A673 (cell line): ENCODE measurements at regions not wholly inside any gene's neighbourhood (a gene's known extent, or its start where the extent isn't known, plus 50 kb on each side); places are given as distances from the start of the nearest gene placed in this dataset.

ENCODE experiments used
- BruUV-seq: library from RNA; stranded (reverse); fragments of 400-500 nt; replicated peaks from 2 replicates; lab custom pipeline; 2021; lab: Mats Ljungman, UMichigan
- CTCF ChIA-PET: fragments of 300-600 bp; sonication (Branson Sonifier 250); formaldehyde crosslinking; loops from one replicate; lab custom pipeline; 2022; ENCODE audit warnings: antibody characterized with exemption; lab: Charles Lee
- POLR2A ChIA-PET: fragments of 300-600 bp; sonication (Branson Sonifier 250); formaldehyde crosslinking; loops from one replicate; lab custom pipeline; 2022; ENCODE audit warnings: antibody characterized with exemption; ENCODE audit not compliant: low non-redundant PET; lab: Charles Lee
- DNase-seq: peaks from one replicate; pipeline ENCODE4 v3.0.0-alpha.2; 2015; ENCODE audit warnings: low spot score
- H3K27ac ChIP-seq: fragments of 200-600 bp; sonication (generic); 2 replicates; pipeline ENCODE4 v1.5.1; 2016; ENCODE audit warnings: mixed run types, low read depth, mild to moderate bottlenecking, mixed read lengths, antibody characterized with exemption, low read length; ENCODE audit not compliant: poor library complexity, severe bottlenecking
- H3K27me3 ChIP-seq: fragments of 200-600 bp; sonication (generic); replicated peaks from 2 replicates; pipeline ENCODE4 v1.6.1; 2017; ENCODE audit warnings: mixed run types, low read depth, mild to moderate bottlenecking, mixed read lengths, antibody characterized with exemption, low read length; ENCODE audit not compliant: insufficient read depth, poor library complexity
- H3K36me3 ChIP-seq: fragments of 200-600 bp; sonication (generic); 2 replicates; pipeline ENCODE4 v1.6.1; 2016; ENCODE audit warnings: mixed run types, mild to moderate bottlenecking, mixed read lengths, antibody characterized with exemption, low read length; ENCODE audit not compliant: insufficient read depth, poor library complexity, severe bottlenecking
- H3K4me1 ChIP-seq: fragments of 200-600 bp; sonication (generic); 2 replicates; pipeline ENCODE4 v1.6.1; 2017; ENCODE audit warnings: mixed run types, mild to moderate bottlenecking, mixed read lengths, antibody characterized with exemption, low read length; ENCODE audit not compliant: insufficient read depth, poor library complexity, severe bottlenecking
- H3K4me3 ChIP-seq: fragments of 200-600 bp; sonication (generic); 2 replicates; pipeline ENCODE4 v1.5.1; 2016; ENCODE audit warnings: low read depth, mixed run types, mild to moderate bottlenecking, mixed read lengths, low read length; ENCODE audit not compliant: poor library complexity, severe bottlenecking
- H3K9me3 ChIP-seq: fragments of 200-600 bp; sonication (generic); 2 replicates; pipeline ENCODE4 v1.6.1; 2016; ENCODE audit warnings: mixed run types, low read depth, mild to moderate bottlenecking, mixed read lengths, antibody characterized with exemption, low read length; ENCODE audit not compliant: poor library complexity, severe bottlenecking
- EZH2 ChIP-seq: fragments of 200-600 bp; sonication (generic); IDR thresholded peaks from 2 replicates; pipeline ENCODE4 v1.6.1; 2017; ENCODE audit warnings: borderline replicate concordance, low read depth, mild to moderate bottlenecking, mixed read lengths, antibody characterized with exemption, low read length; ENCODE audit not compliant: poor library complexity, severe bottlenecking
- intact Hi-C: fragments of 100-400 bp; cut with micrococcal nuclease; formaldehyde crosslinking; loops from one replicate; pipeline ENCODE4 v1.10.0; 2022; ENCODE audit not compliant: unreplicated experiment
- TF ChIP-seq, protein P1 (sequence below): fragments of 300-800, 200-600 bp; sonication (generic); conservative IDR thresholded peaks from 2 replicates; pipeline ENCODE4 v1.5.1; 2017; ENCODE audit warnings: low read depth, mild to moderate bottlenecking, antibody characterized with exemption, low read length, moderate library complexity, mixed read lengths

DNA sequence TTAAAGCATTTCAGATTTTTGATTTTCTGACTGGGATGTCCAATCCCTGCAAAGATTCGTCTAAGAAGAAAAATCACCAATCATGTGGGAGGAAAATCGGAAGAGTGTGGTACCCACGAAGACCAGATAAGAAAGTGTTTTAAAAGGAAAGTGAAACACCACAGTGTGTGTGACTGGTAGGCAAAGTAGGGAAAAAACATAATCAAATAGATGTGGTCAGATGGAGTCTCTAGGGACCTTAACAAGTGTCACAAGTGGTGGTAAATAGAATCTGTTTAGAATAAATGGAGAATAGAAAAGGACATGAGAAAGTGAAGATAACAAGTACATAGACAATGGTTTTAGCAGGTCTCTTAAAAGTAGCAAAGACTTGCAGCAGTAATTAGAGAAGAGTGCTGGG is 154.6 kb downstream of the SLC30A10 start:
- ChIA-PET POLR2A (no interaction called here), CTCF (no interaction called here)
- no peaks in the 10 kb centered on the region for H3K4me1 ChIP-seq
- no TSS peak for BruUV-seq
- no peaks in the 10 kb centered on the region for H3K27me3 ChIP-seq
- DNase-seq: no peak
- no peaks in the 10 kb centered on the region for H3K36me3 ChIP-seq
- intact Hi-C loops: no loop called here
- no peak overlapping the region for H3K4me3 ChIP-seq
- no peaks in the 10 kb centered on the region for H3K9me3 ChIP-seq
- TF ChIP-seq, protein P1, sequence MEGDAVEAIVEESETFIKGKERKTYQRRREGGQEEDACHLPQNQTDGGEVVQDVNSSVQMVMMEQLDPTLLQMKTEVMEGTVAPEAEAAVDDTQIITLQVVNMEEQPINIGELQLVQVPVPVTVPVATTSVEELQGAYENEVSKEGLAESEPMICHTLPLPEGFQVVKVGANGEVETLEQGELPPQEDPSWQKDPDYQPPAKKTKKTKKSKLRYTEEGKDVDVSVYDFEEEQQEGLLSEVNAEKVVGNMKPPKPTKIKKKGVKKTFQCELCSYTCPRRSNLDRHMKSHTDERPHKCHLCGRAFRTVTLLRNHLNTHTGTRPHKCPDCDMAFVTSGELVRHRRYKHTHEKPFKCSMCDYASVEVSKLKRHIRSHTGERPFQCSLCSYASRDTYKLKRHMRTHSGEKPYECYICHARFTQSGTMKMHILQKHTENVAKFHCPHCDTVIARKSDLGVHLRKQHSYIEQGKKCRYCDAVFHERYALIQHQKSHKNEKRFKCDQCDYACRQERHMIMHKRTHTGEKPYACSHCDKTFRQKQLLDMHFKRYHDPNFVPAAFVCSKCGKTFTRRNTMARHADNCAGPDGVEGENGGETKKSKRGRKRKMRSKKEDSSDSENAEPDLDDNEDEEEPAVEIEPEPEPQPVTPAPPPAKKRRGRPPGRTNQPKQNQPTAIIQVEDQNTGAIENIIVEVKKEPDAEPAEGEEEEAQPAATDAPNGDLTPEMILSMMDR: no peak
- TF ChIP-seq EZH2: no peak
- H3K27ac ChIP-seq: no peak overlapping the region

DNA sequence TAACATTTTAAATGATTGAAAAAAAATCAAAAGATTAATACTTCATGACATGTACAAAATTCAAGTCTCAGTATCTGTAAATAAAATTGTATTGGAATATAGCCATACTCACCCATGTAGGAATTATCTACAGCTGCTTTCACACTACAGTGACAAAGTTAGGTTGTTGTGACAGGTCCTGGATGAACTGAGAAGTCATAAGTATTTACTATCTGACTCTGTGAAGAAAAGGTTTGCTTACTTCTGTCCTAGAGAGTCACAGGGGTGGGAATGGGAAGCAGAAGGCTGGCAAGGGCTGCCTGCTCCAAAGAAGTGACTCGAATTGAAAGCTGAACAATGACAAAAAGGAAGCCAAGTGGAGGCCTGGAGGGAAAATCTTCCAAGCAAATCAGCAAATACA is 155.2 kb downstream of the SLC30A10 start:
- DNase-seq: no peak
- CTCF ChIA-PET: no interaction called here
- H3K27ac ChIP-seq: no peak overlapping the region
- POLR2A ChIA-PET: no interaction called here
- TF ChIP-seq, protein P1: no peak
- no peak for TF ChIP-seq EZH2
- no peaks in the 10 kb centered on the region for H3K9me3 ChIP-seq
- no peaks in the 10 kb centered on the region for H3K36me3 ChIP-seq
- BruUV-seq: no TSS peak
- intact Hi-C loops: no loop called here
- H3K27me3 ChIP-seq: no peaks in the 10 kb centered on the region
- no peaks in the 10 kb centered on the region for H3K4me1 ChIP-seq
- no peak overlapping the region for H3K4me3 ChIP-seq

DNA sequence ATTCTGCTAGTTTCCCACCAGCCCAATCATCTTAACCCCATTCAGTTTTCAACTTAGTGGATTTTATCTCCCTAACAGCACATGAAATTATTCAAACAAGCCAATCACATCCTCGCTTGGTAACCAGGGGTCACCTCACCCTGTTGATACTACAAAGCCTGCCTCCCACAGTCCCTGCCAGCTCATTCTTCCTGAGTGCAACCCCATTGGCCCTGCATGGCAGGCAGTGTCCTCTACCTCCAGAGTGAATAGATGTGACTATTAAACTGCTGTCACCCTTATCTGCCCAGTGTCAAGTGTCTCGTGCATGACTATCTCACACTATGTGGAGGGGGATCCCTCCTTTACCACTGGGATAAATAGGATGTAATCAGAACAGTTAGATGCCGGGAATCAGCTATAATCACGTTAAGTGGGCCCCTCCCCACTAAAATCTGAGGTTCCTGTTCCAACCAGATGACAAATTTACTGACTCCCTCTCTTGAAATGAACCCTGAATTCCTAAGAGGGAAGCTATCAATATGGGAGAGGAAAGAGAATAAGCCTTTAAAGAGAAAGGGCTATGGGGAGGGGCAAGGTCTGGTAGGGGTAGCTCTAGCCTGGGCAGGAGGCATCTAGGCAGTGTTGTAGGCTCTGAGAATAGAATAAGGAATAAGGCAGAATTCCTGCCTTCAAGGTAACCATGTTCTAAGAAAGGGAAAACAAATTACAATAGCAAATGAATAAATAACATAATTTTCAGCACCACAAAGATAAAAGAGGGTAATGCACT is 155.9 kb downstream of the SLC30A10 start:
- H3K27me3 ChIP-seq: no peaks in the 10 kb centered on the region

More for the DNA sequence above, 155.9 kb downstream of the SLC30A10 start:
- H3K27ac ChIP-seq: no peak overlapping the region
- TF ChIP-seq, protein P1: no peak
- no peak for TF ChIP-seq EZH2
- no peak overlapping the region for H3K4me3 ChIP-seq
- no peak for DNase-seq
- POLR2A ChIA-PET: no interaction called here
- CTCF ChIA-PET: no interaction called here
- intact Hi-C loops: no loop called here
- no peaks in the 10 kb centered on the region for H3K36me3 ChIP-seq
- no peaks in the 10 kb centered on the region for H3K4me1 ChIP-seq
- H3K9me3 ChIP-seq: no peaks in the 10 kb centered on the region
- no TSS peak for BruUV-seq
